GM23338 (cell line): ENCODE measurements at regions not wholly inside any gene's neighbourhood (a gene's known extent, or its start where the extent isn't known, plus 50 kb on each side); places are given as distances from the start of the nearest gene placed in this dataset.

ENCODE experiments used
- ATAC-seq: fragments of 200-7000 bp; cut with Tn5 transposase; 3 replicates; pipeline ENCODE4 v1.9.1; 2020
- DNase-seq: peaks from one replicate; pipeline ENCODE4 v3.0.0-alpha.2; 2015; ENCODE audit warnings: low spot score
- H2AFZ ChIP-seq: fragments of 200-600 bp; sonication (generic); 2 replicates; pipeline ENCODE4 v1.8.0; 2016; ENCODE audit warnings: antibody characterized with exemption, mild to moderate bottlenecking, moderate library complexity
- H3F3A ChIP-seq: fragments of 200-600 bp; sonication (generic); replicated peaks from 2 replicates; pipeline ENCODE4 v1.8.0; 2017; ENCODE audit warnings: antibody characterized with exemption, mixed run types, low read depth
- H3K27ac ChIP-seq: fragments of 200-600 bp; sonication (generic); 2 replicates; pipeline ENCODE4 v1.6.1; 2016; ENCODE audit warnings: low read depth
- H3K27me3 ChIP-seq: fragments of 200-600 bp; sonication (generic); 2 replicates; pipeline ENCODE4 v1.8.0; 2016; ENCODE audit warnings: mild to moderate bottlenecking, mixed run types, moderate library complexity; ENCODE audit not compliant: insufficient read depth
- H3K36me3 ChIP-seq: fragments of 200-600 bp; sonication (generic); 2 replicates; pipeline ENCODE4 v1.8.0; 2016; ENCODE audit warnings: mild to moderate bottlenecking; ENCODE audit not compliant: insufficient read depth
- H3K4me1 ChIP-seq: fragments of 200-600 bp; sonication (generic); 2 replicates; pipeline ENCODE4 v1.8.0; 2016; ENCODE audit warnings: mild to moderate bottlenecking, moderate library complexity; ENCODE audit not compliant: insufficient read depth
- H3K4me2 ChIP-seq: fragments of 200-600 bp; sonication (generic); 2 replicates; pipeline ENCODE4 v1.7.1; 2017; ENCODE audit warnings: mixed run types
- H3K4me3 ChIP-seq: fragments of 200-600 bp; sonication (generic); 2 replicates; pipeline ENCODE4 v1.6.1; 2016; ENCODE audit warnings: mixed run types
- H3K79me2 ChIP-seq: fragments of 200-600 bp; sonication (generic); replicated peaks from 2 replicates; pipeline ENCODE4 v1.8.0; 2017; ENCODE audit warnings: mild to moderate bottlenecking; ENCODE audit not compliant: insufficient read depth
- H3K9me2 ChIP-seq: fragments of 200-600 bp; sonication (generic); 2 replicates; pipeline ENCODE4 v1.8.0; 2017; ENCODE audit not compliant: insufficient read depth
- H4K20me1 ChIP-seq: fragments of 200-600 bp; sonication (generic); replicated peaks from 2 replicates; pipeline ENCODE4 v1.8.0; 2017; ENCODE audit warnings: mild to moderate bottlenecking; ENCODE audit not compliant: insufficient read depth
- H3K27ac Mint-ChIP-seq: 2 replicates; pipeline ENCODE4 v1.8.0; 2020; ENCODE audit warnings: inconsistent platforms, mild to moderate bottlenecking, moderate library complexity, mixed read lengths
- H3K27me3 Mint-ChIP-seq: 3 replicates; pipeline ENCODE4 v1.8.0; 2022; ENCODE audit warnings: low read depth, mild to moderate bottlenecking, moderate library complexity, mixed read lengths, inconsistent platforms; ENCODE audit not compliant: insufficient read depth, poor library complexity
- H3K36me3 Mint-ChIP-seq: 3 replicates; pipeline ENCODE4 v1.8.0; 2021; ENCODE audit warnings: low read depth, mild to moderate bottlenecking, inconsistent platforms, moderate library complexity, mixed read lengths
- H3K4me1 Mint-ChIP-seq: 3 replicates; pipeline ENCODE4 v1.8.0; 2020; ENCODE audit warnings: mild to moderate bottlenecking, inconsistent platforms, mixed read lengths
- H3K4me3 Mint-ChIP-seq: 3 replicates; pipeline ENCODE4 v1.8.0; 2021; ENCODE audit warnings: moderate library complexity, mild to moderate bottlenecking, inconsistent platforms, mixed read lengths
- H3K9me3 Mint-ChIP-seq: 3 replicates; pipeline ENCODE4 v1.8.0; 2020; ENCODE audit warnings: moderate library complexity, mild to moderate bottlenecking, inconsistent platforms, mixed read lengths
- CREB1 ChIP-seq: fragments of 250-450 bp; sonication (Bioruptor Pico); IDR thresholded peaks from 2 replicates; pipeline ENCODE4 v1.5.0; 2020; ENCODE audit warnings: low read depth, mild to moderate bottlenecking, moderate library complexity
- CTCF ChIP-seq, 2 experiments: fragments of 200-600 bp in 1 of 2; sonication (generic) in 1 of 2; conservative IDR thresholded peaks; 2 replicates each; pipeline versions ENCODE4 v1.5.1 to v1.6.1; 2016 to 2017; ENCODE audit warnings: antibody characterized with exemption in 2 of 2, low read depth in 2 of 2, mild to moderate bottlenecking in 2 of 2, moderate library complexity in 1 of 2
- EZH2 ChIP-seq: fragments of 200-600 bp; sonication (generic); IDR thresholded peaks from one replicate; pipeline ENCODE4 v1.8.0; 2017; ENCODE audit warnings: antibody characterized with exemption, mild to moderate bottlenecking, low read depth; ENCODE audit not compliant: unreplicated experiment
- EZH2phosphoT487 ChIP-seq: fragments of 200-600 bp; sonication (generic); IDR thresholded peaks from one replicate; pipeline ENCODE4 v1.8.1; 2018; ENCODE audit warnings: antibody characterized with exemption; ENCODE audit not compliant: unreplicated experiment
- JUNB ChIP-seq: IDR thresholded peaks from one replicate; pipeline ENCODE4 v1.6.1; 2016; ENCODE audit warnings: antibody characterized with exemption; ENCODE audit not compliant: unreplicated experiment
- NANOG ChIP-seq: IDR thresholded peaks from 2 replicates; pipeline ENCODE4 v1.6.1; 2016; ENCODE audit warnings: antibody characterized with exemption, borderline replicate concordance
- POLR2AphosphoS5 ChIP-seq: IDR thresholded peaks from 2 replicates; pipeline ENCODE4 v1.6.1; 2016; ENCODE audit warnings: antibody characterized with exemption, low read depth
- STAT1 ChIP-seq: IDR thresholded peaks from one replicate; pipeline ENCODE4 v1.6.1; 2016; ENCODE audit warnings: antibody characterized with exemption; ENCODE audit not compliant: unreplicated experiment
- ZNF114 ChIP-seq: fragments of 250-450 bp; sonication (Bioruptor Pico); IDR thresholded peaks from 2 replicates; pipeline ENCODE4 v1.5.0; 2020; ENCODE audit warnings: mild to moderate bottlenecking, moderate library complexity
- ZNF331 ChIP-seq: fragments of 250-450 bp; sonication (Bioruptor Pico); IDR thresholded peaks from 2 replicates; pipeline ENCODE4 v1.5.0; 2020; ENCODE audit warnings: low read depth, mild to moderate bottlenecking, moderate library complexity
- ZNF462 ChIP-seq: fragments of 250-450 bp; sonication (Bioruptor Pico); IDR thresholded peaks from 2 replicates; pipeline ENCODE4 v1.5.0; 2020; ENCODE audit warnings: mild to moderate bottlenecking, moderate library complexity
- TF ChIP-seq, protein P1 (sequence below): IDR thresholded peaks from 2 replicates; pipeline ENCODE4 v1.6.1; 2016; ENCODE audit warnings: antibody characterized with exemption
- TF ChIP-seq, protein P2 (sequence below): IDR thresholded peaks from one replicate; pipeline ENCODE4 v1.6.1; 2018; ENCODE audit warnings: antibody characterized with exemption; ENCODE audit not compliant: unreplicated experiment

- peaks cover 21% of the 10 kb centered on the region for H3K9me3 Mint-ChIP-seq
- H3K27me3 Mint-ChIP-seq = peaks cover 8% of the 10 kb centered on the region
- ATAC-seq = peak; percentile 94
- peak overlapping the region; percentile 68; the same call in 1 of the 2 replicates for H3K27ac Mint-ChIP-seq
- Histone ChIP-seq H3F3A (no peaks in the 10 kb centered on the region), H3K27ac (no peak overlapping the region), H3K36me3 (peaks cover 6% of the 10 kb centered on the region; the same call in 1 of the 2 replicates), H3K4me3 (no peak overlapping the region), H3K4me2 (peak overlapping the region; percentile 0; the same call in 1 of the 2 replicates), H2AFZ (peak overlapping the region; percentile 61; the same call in 1 of the 2 replicates), H3K27me3 (no peaks in the 10 kb centered on the region), H3K4me1 (0 out of 2 replicates have a peak, but pooled peaks cover 11% of the 10 kb centered on the region), H4K20me1 (no peaks in the 10 kb centered on the region), H3K79me2 (no peaks in the 10 kb centered on the region), H3K9me2 (peaks cover 8% of the 10 kb centered on the region; the same call in 1 of the 2 replicates)
- TF ChIP-seq ZNF114 (CRISPR knock-in tag) = no peak
- TF ChIP-seq STAT1 = no peak
- TF ChIP-seq CREB1 (CRISPR knock-in tag) = peak; percentile 86
- no peak for TF ChIP-seq CTCF (conservative IDR thresholded peaks at IDR 0.05; ENCODE audit: low read depth in 2 of 2)
- no peak for TF ChIP-seq JUNB
- TF ChIP-seq, protein P1, sequence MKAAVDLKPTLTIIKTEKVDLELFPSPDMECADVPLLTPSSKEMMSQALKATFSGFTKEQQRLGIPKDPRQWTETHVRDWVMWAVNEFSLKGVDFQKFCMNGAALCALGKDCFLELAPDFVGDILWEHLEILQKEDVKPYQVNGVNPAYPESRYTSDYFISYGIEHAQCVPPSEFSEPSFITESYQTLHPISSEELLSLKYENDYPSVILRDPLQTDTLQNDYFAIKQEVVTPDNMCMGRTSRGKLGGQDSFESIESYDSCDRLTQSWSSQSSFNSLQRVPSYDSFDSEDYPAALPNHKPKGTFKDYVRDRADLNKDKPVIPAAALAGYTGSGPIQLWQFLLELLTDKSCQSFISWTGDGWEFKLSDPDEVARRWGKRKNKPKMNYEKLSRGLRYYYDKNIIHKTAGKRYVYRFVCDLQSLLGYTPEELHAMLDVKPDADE = no peak
- no peak for TF ChIP-seq ZNF331
- no peak for TF ChIP-seq POLR2AphosphoS5
- TF ChIP-seq EZH2phosphoT487 = no peak
- TF ChIP-seq EZH2 = no peak
- TF ChIP-seq, protein P2, sequence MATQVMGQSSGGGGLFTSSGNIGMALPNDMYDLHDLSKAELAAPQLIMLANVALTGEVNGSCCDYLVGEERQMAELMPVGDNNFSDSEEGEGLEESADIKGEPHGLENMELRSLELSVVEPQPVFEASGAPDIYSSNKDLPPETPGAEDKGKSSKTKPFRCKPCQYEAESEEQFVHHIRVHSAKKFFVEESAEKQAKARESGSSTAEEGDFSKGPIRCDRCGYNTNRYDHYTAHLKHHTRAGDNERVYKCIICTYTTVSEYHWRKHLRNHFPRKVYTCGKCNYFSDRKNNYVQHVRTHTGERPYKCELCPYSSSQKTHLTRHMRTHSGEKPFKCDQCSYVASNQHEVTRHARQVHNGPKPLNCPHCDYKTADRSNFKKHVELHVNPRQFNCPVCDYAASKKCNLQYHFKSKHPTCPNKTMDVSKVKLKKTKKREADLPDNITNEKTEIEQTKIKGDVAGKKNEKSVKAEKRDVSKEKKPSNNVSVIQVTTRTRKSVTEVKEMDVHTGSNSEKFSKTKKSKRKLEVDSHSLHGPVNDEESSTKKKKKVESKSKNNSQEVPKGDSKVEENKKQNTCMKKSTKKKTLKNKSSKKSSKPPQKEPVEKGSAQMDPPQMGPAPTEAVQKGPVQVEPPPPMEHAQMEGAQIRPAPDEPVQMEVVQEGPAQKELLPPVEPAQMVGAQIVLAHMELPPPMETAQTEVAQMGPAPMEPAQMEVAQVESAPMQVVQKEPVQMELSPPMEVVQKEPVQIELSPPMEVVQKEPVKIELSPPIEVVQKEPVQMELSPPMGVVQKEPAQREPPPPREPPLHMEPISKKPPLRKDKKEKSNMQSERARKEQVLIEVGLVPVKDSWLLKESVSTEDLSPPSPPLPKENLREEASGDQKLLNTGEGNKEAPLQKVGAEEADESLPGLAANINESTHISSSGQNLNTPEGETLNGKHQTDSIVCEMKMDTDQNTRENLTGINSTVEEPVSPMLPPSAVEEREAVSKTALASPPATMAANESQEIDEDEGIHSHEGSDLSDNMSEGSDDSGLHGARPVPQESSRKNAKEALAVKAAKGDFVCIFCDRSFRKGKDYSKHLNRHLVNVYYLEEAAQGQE = no peak
- peak; percentile 76; the same call in 1 of the 2 replicates for TF ChIP-seq NANOG
- peak; percentile 32; the same call in 1 of the 2 replicates for TF ChIP-seq ZNF462 (CRISPR knock-in tag)
- no peak overlapping the region for H3K4me3 Mint-ChIP-seq
- peaks cover 20% of the 10 kb centered on the region for H3K4me1 Mint-ChIP-seq
- peak; percentile 79 for DNase-seq
- H3K36me3 Mint-ChIP-seq = peaks cover 15% of the 10 kb centered on the region
Measured at GRCh38 chr6:44771647-44772415, 384.3 kb downstream of the CDC5L start.
